ENCODE measurements at regions not wholly inside any gene's neighbourhood (a gene's known extent, or its start where the extent isn't known, plus 50 kb on each side); places are given as distances from the start of the nearest gene placed in this dataset.

- in situ Hi-C loops (cut with MboI) (no loop called here), intact Hi-C loops (cut with micrococcal nuclease) (no loop called here)
- no peak overlapping the region for H3K27ac ChIP-seq (ENCODE audit: extremely low read depth, low read depth, low read length)
- H2AFZ ChIP-seq (ENCODE audit: low read depth, low read length): no peak overlapping the region
- H3K4me1 ChIP-seq (replicated peaks in 1 of 2; ENCODE audit: control insufficient read depth in 2 of 2, insufficient read depth in 2 of 2, low read length in 2 of 2): no peaks in the 10 kb centered on the region
- no peak for ATAC-seq
- H3K36me3 ChIP-seq (ENCODE audit: control insufficient read depth, insufficient read depth, low read length): no peaks in the 10 kb centered on the region
- H3K4me3 ChIP-seq: no peak overlapping the region
- no peak for FAIRE-seq
- 0% methylated on average over 4 of the region's 5 CpGs for WGBS (ENCODE audit: insufficient coverage, low coverage, missing lambda C conversion rate)
- H3K27me3 ChIP-seq (ENCODE audit: control insufficient read depth in 2 of 2, insufficient read depth in 2 of 2, low read length in 2 of 2): no peaks in the 10 kb centered on the region
- no peaks in the 10 kb centered on the region for H3K9me1 ChIP-seq (ENCODE audit: control insufficient read depth, insufficient read depth, low read length)
- ChIA-PET POLR2A (no interaction called here), CTCF (ENCODE audit: low intra/inter-chr PET ratio) (no interaction called here)
- no peak overlapping the region for H3K9ac ChIP-seq (ENCODE audit: insufficient read depth in 1 of 2, low read depth in 2 of 2, low read length in 2 of 2)
- BruUV-seq (replicated peaks): no TSS peak
- H3K9me3 ChIP-seq (replicated peaks; ENCODE audit: control insufficient read depth, insufficient read depth, low read depth, low read length): no peaks in the 10 kb centered on the region
- TF ChIP-seq ZNF583 (CRISPR knock-in tag; IDR thresholded peaks at IDR 0.05): no peak
- no peak for TF ChIP-seq MAFF (IDR thresholded peaks at IDR 0.05; ENCODE audit: low read length)
- TF ChIP-seq TCF15 (CRISPR knock-in tag; IDR thresholded peaks at IDR 0.05): no peak
- no peak for TF ChIP-seq ZNF639 (CRISPR knock-in tag; conservative IDR thresholded peaks at IDR 0.05 in 1 of 2, IDR thresholded peaks at IDR 0.05 in 1 of 2)
- no peak for TF ChIP-seq ZMIZ1 (IDR thresholded peaks at IDR 0.05; ENCODE audit: low read depth in 2 of 2, low read length in 2 of 2)
- no peak for TF ChIP-seq U2AF2 (optimal IDR thresholded peaks at IDR 0.05; ENCODE audit: low read depth, low read length)
- TF ChIP-seq GABPB1 (CRISPR knock-in tag; IDR thresholded peaks at IDR 0.05): no peak
- TF ChIP-seq ZKSCAN3 (CRISPR knock-in tag; IDR thresholded peaks at IDR 0.05): no peak
- no peak for TF ChIP-seq ILK (tag; IDR thresholded peaks at IDR 0.05; ENCODE audit: borderline replicate concordance, low read depth)
- H4K20me1 ChIP-seq (replicated peaks; ENCODE audit: control insufficient read depth, insufficient read depth, low read length): no peaks in the 10 kb centered on the region
- H3K4me2 ChIP-seq (ENCODE audit: insufficient read depth, low read length): no peak overlapping the region
- no peak for DNase-seq (ENCODE audit: extremely low read depth in 1 of 4, low spot score in 3 of 4)
- no peaks in the 10 kb centered on the region for H3K79me2 ChIP-seq (ENCODE audit: control insufficient read depth, insufficient read depth, low read length)
Observed at GRCh38 chr20:12936020-12936419, 72.8 kb upstream of the SPTLC3 start.
